ENCODE measurements at regions not wholly inside any gene's neighbourhood (a gene's known extent, or its start where the extent isn't known, plus 50 kb on each side); places are given as distances from the start of the nearest gene placed in this dataset.

DNA sequence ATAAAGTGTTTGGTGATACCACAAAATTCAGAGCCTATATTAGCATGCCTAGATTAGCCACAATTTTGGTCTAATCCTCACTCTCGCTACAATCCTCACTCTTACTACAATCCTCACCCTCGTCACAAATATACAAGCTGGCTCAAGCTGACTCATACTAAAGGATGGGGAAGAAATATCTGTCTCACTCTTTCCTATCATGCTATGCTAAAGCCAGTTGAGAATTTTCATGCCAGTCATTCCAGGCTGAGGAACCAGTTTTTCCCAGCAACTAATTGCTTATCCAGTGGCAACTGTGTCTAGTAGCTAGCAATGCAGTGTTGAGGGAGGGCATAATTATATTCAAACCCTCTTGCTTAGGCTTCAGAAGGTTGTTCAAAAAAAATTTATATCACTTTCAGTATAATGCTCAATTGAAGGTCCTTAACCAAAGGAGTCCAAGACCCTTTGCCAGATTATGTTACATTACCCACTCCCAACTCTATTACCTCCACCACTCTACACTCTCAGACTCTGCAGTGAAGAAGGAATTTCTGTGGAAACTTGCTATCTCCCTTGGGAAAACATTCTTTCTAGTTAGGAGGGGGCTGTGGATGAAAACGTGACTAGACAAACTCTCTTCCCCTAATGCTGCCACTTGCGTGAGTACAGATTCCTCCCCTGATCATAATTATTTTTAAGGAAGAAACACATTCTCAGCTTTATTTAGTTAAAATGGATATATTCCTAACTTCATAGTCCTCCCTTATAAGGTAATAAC is 810.3 kb upstream of the ACO1 start:
- no peaks in the 10 kb centered on the region for H3K9me3 ChIP-seq (ENCODE audit: control insufficient read depth, insufficient read depth, low read depth, low read length)
- no peak overlapping the region for H3K27ac ChIP-seq (ENCODE audit: extremely low read depth, low read depth, low read length)
- no peak overlapping the region for H3K4me3 ChIP-seq (ENCODE audit: low read depth, low read length)
- ChIA-PET POLR2A (no interaction called here), CTCF (no interaction called here)
- H3K4me1 ChIP-seq (ENCODE audit: control insufficient read depth, insufficient read depth, low read length), result no peaks in the 10 kb centered on the region
- H3K36me3 ChIP-seq (ENCODE audit: control insufficient read depth in 2 of 2, insufficient read depth in 1 of 2, low read length in 2 of 2), result no peaks in the 10 kb centered on the region
- TF ChIP-seq ZNF221 (tag by site-specific recombination; IDR thresholded peaks at IDR 0.05; ENCODE audit: borderline replicate concordance) (no peak), ZNF324 (tag by site-specific recombination; IDR thresholded peaks at IDR 0.05) (no peak), ZNF561 (tag by site-specific recombination; IDR thresholded peaks at IDR 0.05; ENCODE audit: borderline replicate concordance) (no peak), PRDM1 (tag by site-specific recombination; IDR thresholded peaks at IDR 0.05) (no peak), ZFP41 (tag by site-specific recombination; IDR thresholded peaks at IDR 0.05; ENCODE audit: borderline replicate concordance) (no peak), ZNF76 (tag by site-specific recombination; IDR thresholded peaks at IDR 0.05; ENCODE audit: borderline replicate concordance, low read depth) (no peak), ZBTB48 (tag by site-specific recombination; IDR thresholded peaks at IDR 0.05) (no peak), ZNF214 (tag by site-specific recombination; IDR thresholded peaks at IDR 0.05; ENCODE audit: borderline replicate concordance) (no peak), KLF10 (tag by site-specific recombination; IDR thresholded peaks at IDR 0.05) (no peak), ZNF560 (tag by site-specific recombination; IDR thresholded peaks at IDR 0.05; ENCODE audit: borderline replicate concordance) (no peak), ZNF23 (tag by site-specific recombination; IDR thresholded peaks at IDR 0.05; ENCODE audit: borderline replicate concordance) (no peak), ZNF510 (tag by site-specific recombination; IDR thresholded peaks at IDR 0.05; ENCODE audit: insufficient replicate concordance) (no peak), GLIS2 (tag by site-specific recombination; IDR thresholded peaks at IDR 0.05) (no peak), ZSCAN23 (tag by site-specific recombination; IDR thresholded peaks at IDR 0.05) (no peak)
- TF ChIP-seq, protein P1, sequence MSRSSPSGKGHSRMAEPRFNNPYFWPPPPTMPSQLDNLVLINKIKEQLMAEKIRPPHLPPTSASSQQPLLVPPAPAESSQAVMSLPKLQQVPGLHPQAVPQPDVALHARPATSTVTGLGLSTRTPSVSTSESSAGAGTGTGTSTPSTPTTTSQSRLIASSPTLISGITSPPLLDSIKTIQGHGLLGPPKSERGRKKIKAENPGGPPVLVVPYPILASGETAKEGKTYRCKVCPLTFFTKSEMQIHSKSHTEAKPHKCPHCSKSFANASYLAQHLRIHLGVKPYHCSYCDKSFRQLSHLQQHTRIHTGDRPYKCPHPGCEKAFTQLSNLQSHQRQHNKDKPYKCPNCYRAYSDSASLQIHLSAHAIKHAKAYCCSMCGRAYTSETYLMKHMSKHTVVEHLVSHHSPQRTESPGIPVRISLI (tag by site-specific recombination; IDR thresholded peaks at IDR 0.05), result no peak
- TF ChIP-seq, protein P2, sequence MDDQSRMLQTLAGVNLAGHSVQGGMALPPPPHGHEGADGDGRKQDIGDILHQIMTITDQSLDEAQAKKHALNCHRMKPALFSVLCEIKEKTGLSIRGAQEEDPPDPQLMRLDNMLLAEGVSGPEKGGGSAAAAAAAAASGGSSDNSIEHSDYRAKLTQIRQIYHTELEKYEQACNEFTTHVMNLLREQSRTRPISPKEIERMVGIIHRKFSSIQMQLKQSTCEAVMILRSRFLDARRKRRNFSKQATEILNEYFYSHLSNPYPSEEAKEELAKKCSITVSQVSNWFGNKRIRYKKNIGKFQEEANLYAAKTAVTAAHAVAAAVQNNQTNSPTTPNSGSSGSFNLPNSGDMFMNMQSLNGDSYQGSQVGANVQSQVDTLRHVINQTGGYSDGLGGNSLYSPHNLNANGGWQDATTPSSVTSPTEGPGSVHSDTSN (CRISPR knock-in tag; IDR thresholded peaks at IDR 0.05), result no peak
- TF ChIP-seq, protein P3, sequence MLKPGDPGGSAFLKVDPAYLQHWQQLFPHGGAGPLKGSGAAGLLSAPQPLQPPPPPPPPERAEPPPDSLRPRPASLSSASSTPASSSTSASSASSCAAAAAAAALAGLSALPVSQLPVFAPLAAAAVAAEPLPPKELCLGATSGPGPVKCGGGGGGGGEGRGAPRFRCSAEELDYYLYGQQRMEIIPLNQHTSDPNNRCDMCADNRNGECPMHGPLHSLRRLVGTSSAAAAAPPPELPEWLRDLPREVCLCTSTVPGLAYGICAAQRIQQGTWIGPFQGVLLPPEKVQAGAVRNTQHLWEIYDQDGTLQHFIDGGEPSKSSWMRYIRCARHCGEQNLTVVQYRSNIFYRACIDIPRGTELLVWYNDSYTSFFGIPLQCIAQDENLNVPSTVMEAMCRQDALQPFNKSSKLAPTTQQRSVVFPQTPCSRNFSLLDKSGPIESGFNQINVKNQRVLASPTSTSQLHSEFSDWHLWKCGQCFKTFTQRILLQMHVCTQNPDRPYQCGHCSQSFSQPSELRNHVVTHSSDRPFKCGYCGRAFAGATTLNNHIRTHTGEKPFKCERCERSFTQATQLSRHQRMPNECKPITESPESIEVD (tag by site-specific recombination; IDR thresholded peaks at IDR 0.05), result no peak
- TF ChIP-seq, protein P4, sequence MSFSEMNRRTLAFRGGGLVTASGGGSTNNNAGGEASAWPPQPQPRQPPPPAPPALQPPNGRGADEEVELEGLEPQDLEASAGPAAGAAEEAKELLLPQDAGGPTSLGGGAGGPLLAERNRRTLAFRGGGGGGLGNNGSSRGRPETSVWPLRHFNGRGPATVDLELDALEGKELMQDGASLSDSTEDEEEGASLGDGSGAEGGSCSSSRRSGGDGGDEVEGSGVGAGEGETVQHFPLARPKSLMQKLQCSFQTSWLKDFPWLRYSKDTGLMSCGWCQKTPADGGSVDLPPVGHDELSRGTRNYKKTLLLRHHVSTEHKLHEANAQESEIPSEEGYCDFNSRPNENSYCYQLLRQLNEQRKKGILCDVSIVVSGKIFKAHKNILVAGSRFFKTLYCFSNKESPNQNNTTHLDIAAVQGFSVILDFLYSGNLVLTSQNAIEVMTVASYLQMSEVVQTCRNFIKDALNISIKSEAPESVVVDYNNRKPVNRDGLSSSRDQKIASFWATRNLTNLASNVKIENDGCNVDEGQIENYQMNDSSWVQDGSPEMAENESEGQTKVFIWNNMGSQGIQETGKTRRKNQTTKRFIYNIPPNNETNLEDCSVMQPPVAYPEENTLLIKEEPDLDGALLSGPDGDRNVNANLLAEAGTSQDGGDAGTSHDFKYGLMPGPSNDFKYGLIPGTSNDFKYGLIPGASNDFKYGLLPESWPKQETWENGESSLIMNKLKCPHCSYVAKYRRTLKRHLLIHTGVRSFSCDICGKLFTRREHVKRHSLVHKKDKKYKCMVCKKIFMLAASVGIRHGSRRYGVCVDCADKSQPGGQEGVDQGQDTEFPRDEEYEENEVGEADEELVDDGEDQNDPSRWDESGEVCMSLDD (tag by site-specific recombination; IDR thresholded peaks at IDR 0.05), result no peak

DNA sequence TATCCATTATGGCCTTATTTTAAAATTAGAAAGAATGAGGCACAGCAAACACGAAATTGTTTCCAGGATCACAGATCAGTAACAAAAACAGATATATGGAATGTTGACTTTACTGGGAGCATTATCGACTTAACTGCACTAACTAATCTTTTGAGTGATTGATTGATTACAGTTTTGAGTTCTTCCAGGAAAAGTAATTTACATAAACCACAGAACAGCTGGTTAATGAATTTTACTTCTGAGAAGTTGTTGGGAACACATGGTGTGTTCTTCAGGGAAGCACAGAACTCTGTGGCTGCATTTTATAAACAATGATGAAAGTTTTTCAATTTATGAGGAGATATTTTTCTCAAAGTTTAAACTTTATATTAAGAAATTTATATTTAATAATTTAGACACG is 802.4 kb upstream of the ACO1 start:
- Histone ChIP-seq H3K9me3 (ENCODE audit: control insufficient read depth, insufficient read depth, low read depth, low read length) (no peaks in the 10 kb centered on the region), H3K27ac (ENCODE audit: extremely low read depth, low read depth, low read length) (no peak overlapping the region), H3K36me3 (ENCODE audit: control insufficient read depth in 2 of 2, insufficient read depth in 1 of 2, low read length in 2 of 2) (no peaks in the 10 kb centered on the region), H3K4me3 (ENCODE audit: low read depth, low read length) (no peak overlapping the region), H3K4me1 (ENCODE audit: control insufficient read depth, insufficient read depth, low read length) (no peaks in the 10 kb centered on the region)
- POLR2A ChIA-PET, result no interaction called here
- TF ChIP-seq ZNF404 (tag by site-specific recombination; IDR thresholded peaks at IDR 0.05) (no peak), ZNF10 (tag by site-specific recombination; IDR thresholded peaks at IDR 0.05) (no peak), ZNF211 (tag by site-specific recombination; IDR thresholded peaks at IDR 0.05; ENCODE audit: low read depth) (no peak), ZNF558 (tag by site-specific recombination; IDR thresholded peaks at IDR 0.05) (no peak)
- TF ChIP-seq, protein P5, sequence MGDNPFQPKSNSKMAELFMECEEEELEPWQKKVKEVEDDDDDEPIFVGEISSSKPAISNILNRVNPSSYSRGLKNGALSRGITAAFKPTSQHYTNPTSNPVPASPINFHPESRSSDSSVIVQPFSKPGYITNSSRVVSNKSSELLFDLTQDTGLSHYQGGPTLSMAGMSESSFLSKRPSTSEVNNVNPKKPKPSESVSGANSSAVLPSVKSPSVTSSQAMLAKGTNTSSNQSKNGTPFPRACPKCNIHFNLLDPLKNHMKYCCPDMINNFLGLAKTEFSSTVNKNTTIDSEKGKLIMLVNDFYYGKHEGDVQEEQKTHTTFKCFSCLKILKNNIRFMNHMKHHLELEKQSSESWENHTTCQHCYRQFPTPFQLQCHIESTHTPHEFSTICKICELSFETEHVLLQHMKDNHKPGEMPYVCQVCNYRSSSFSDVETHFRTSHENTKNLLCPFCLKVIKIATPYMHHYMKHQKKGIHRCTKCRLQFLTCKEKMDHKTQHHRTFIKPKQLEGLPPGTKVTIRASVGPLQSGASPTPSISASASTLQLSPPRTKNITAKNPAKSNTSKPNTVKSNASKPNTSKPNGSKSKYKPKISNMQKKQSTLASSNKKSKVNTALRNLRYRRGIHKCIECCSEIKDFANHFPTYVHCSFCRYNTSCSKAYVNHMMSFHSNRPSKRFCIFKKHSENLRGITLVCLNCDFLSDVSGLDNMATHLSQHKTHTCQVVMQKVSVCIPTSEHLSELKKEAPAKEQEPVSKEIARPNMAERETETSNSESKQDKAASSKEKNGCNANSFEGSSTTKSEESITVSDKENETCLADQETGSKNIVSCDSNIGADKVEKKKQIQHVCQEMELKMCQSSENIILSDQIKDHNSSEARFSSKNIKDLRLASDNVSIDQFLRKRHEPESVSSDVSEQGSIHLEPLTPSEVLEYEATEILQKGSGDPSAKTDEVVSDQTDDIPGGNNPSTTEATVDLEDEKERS (tag by site-specific recombination; IDR thresholded peaks at IDR 0.05), result no peak
- CTCF ChIA-PET, result no interaction called here

Measured in HEK293 (cell line).